Hepatocyte (in vitro differentiated cells): ENCODE measurements at regions not wholly inside any gene's neighbourhood (a gene's known extent, or its start where the extent isn't known, plus 50 kb on each side); places are given as distances from the start of the nearest gene placed in this dataset.

Experiments used
- DNase-seq: peaks from one replicate; pipeline ENCODE4 v3.0.0-alpha.2; 2016; ENCODE audit warnings: low spot score
- H2AFZ ChIP-seq: fragments of 200-600 bp; sonication (generic); 2 replicates; pipeline ENCODE4 v1.6.0; 2016; ENCODE audit warnings: antibody characterized with exemption, mild to moderate bottlenecking
- H3K27ac ChIP-seq: fragments of 200-600 bp; sonication (generic); 2 replicates; pipeline ENCODE4 v1.5.1; 2016; ENCODE audit warnings: mild to moderate bottlenecking
- H3K27me3 ChIP-seq: fragments of 200-600 bp; sonication (generic); 2 replicates; pipeline ENCODE4 v1.6.1; 2016
- H3K36me3 ChIP-seq: fragments of 200-600 bp; sonication (generic); replicated peaks from 2 replicates; pipeline ENCODE4 v1.5.1; 2016; ENCODE audit warnings: low read depth; ENCODE audit not compliant: insufficient read depth
- H3K4me1 ChIP-seq: fragments of 200-600 bp; sonication (generic); 2 replicates; pipeline ENCODE4 v1.5.1; 2016; ENCODE audit warnings: mild to moderate bottlenecking, moderate library complexity; ENCODE audit not compliant: insufficient read depth
- H3K4me2 ChIP-seq: fragments of 200-600 bp; sonication (generic); 2 replicates; pipeline ENCODE4 v1.6.0; 2016
- H3K4me3 ChIP-seq: fragments of 200-600 bp; sonication (generic); 2 replicates; pipeline ENCODE4 v1.5.1; 2016; ENCODE audit warnings: mild to moderate bottlenecking
- H3K79me2 ChIP-seq: fragments of 200-600 bp; sonication (generic); 2 replicates; pipeline ENCODE4 v1.6.0; 2017; ENCODE audit warnings: mild to moderate bottlenecking
- H3K9me2 ChIP-seq: fragments of 200-600 bp; sonication (generic); replicated peaks from 2 replicates; pipeline ENCODE4 v1.6.0; 2017; ENCODE audit warnings: mild to moderate bottlenecking; ENCODE audit not compliant: insufficient read depth
- H3K9me3 ChIP-seq: fragments of 200-600 bp; sonication (generic); 2 replicates; pipeline ENCODE4 v1.5.1; 2016; ENCODE audit warnings: low read depth, mild to moderate bottlenecking
- H4K20me1 ChIP-seq: fragments of 200-600 bp; sonication (generic); 2 replicates; pipeline ENCODE4 v1.6.0; 2016; ENCODE audit warnings: mild to moderate bottlenecking; ENCODE audit not compliant: insufficient read depth, poor library complexity, severe bottlenecking
- CTCF ChIP-seq: fragments of 200-600 bp; sonication (generic); IDR thresholded peaks from 2 replicates; pipeline ENCODE4 v1.5.1; 2016; ENCODE audit warnings: antibody characterized with exemption, mild to moderate bottlenecking; ENCODE audit not compliant: poor library complexity
- EZH2 ChIP-seq: fragments of 200-600 bp; sonication (generic); IDR thresholded peaks from 2 replicates; pipeline ENCODE4 v1.6.1; 2016; ENCODE audit warnings: antibody characterized with exemption, mild to moderate bottlenecking, borderline replicate concordance
- EZH2phosphoT487 ChIP-seq: fragments of 200-600 bp; sonication (generic); IDR thresholded peaks from one replicate; pipeline ENCODE4 v1.6.1; 2018; ENCODE audit warnings: antibody characterized with exemption, mild to moderate bottlenecking, low read depth, moderate library complexity; ENCODE audit not compliant: unreplicated experiment, severe bottlenecking
- WGBS: methylation state at CpG from one replicate; pipeline ENCODE4 v1.1.6; 2016; ENCODE audit warnings: low lambda C conversion rate; ENCODE audit errors: missing lambda C conversion rate; 5-methylcytosine and 5-hydroxymethylcytosine counted together

GRCh38 chr20:7822772-7823171 is 117.5 kb downstream of the HAO1 start:
- Histone ChIP-seq H3K79me2 (no peaks in the 10 kb centered on the region), H3K27me3 (no peaks in the 10 kb centered on the region), H3K4me1 (no peaks in the 10 kb centered on the region), H3K4me2 (no peak overlapping the region), H3K27ac (no peak overlapping the region), H3K36me3 (no peaks in the 10 kb centered on the region), H4K20me1 (no peaks in the 10 kb centered on the region), H3K9me2 (no peaks in the 10 kb centered on the region), H3K9me3 (no peaks in the 10 kb centered on the region), H3K4me3 (no peak overlapping the region), H2AFZ (no peak overlapping the region)
- no peak for TF ChIP-seq CTCF
- WGBS, result 100% methylated on average over 2 of the region's 2 CpGs
- DNase-seq, result no peak

GRCh38 chr20:7828437-7828836 is 111.8 kb downstream of the HAO1 start:
- Histone ChIP-seq H4K20me1 (no peaks in the 10 kb centered on the region), H3K79me2 (no peaks in the 10 kb centered on the region), H3K4me1 (no peaks in the 10 kb centered on the region), H3K4me2 (no peak overlapping the region), H3K36me3 (no peaks in the 10 kb centered on the region), H3K9me2 (no peaks in the 10 kb centered on the region), H3K27ac (no peak overlapping the region), H3K9me3 (no peaks in the 10 kb centered on the region), H3K4me3 (no peak overlapping the region), H3K27me3 (no peaks in the 10 kb centered on the region), H2AFZ (no peak overlapping the region)
- TF ChIP-seq EZH2 (no peak), CTCF (no peak), EZH2phosphoT487 (no peak)
- DNase-seq, result no peak
- 52% methylated on average over 2 of the region's 2 CpGs for WGBS

- 82% methylated on average over 4 of the region's 4 CpGs for WGBS
- Histone ChIP-seq H2AFZ (no peak overlapping the region), H3K9me2 (no peaks in the 10 kb centered on the region), H3K4me1 (no peaks in the 10 kb centered on the region), H3K79me2 (no peaks in the 10 kb centered on the region), H3K4me2 (no peak overlapping the region), H3K36me3 (no peaks in the 10 kb centered on the region), H3K9me3 (no peaks in the 10 kb centered on the region), H3K4me3 (no peak overlapping the region), H4K20me1 (no peaks in the 10 kb centered on the region), H3K27me3 (no peaks in the 10 kb centered on the region), H3K27ac (no peak overlapping the region)
- TF ChIP-seq EZH2phosphoT487 (no peak), EZH2 (no peak), CTCF (no peak)
- no peak for DNase-seq
Observed at GRCh38 chr20:7829031-7829430, 111.2 kb downstream of the HAO1 start.

- no peaks in the 10 kb centered on the region for H3K36me3 ChIP-seq
- no peaks in the 10 kb centered on the region for H3K4me1 ChIP-seq
- no peaks in the 10 kb centered on the region for H3K79me2 ChIP-seq
- H3K9me2 ChIP-seq, result no peaks in the 10 kb centered on the region
- H3K9me3 ChIP-seq, result no peaks in the 10 kb centered on the region
- H3K27ac ChIP-seq, result no peak overlapping the region
- no peak overlapping the region for H2AFZ ChIP-seq
- no peaks in the 10 kb centered on the region for H4K20me1 ChIP-seq
- no peak overlapping the region for H3K4me3 ChIP-seq
- no peak for DNase-seq
- TF ChIP-seq EZH2phosphoT487, result no peak
- no peak for TF ChIP-seq CTCF
- TF ChIP-seq EZH2, result no peak
- H3K4me2 ChIP-seq, result no peak overlapping the region
- no peaks in the 10 kb centered on the region for H3K27me3 ChIP-seq
Observed at GRCh38 chr20:7829776-7830175, 110.5 kb downstream of the HAO1 start.
